ENCODE measurements at regions not wholly inside any gene's neighbourhood (a gene's known extent, or its start where the extent isn't known, plus 50 kb on each side); places are given as distances from the start of the nearest gene placed in this dataset.

GRCh38 chr1:232153652-232154051, 476.3 kb downstream of the SIPA1L2 start:
- no peaks in the 10 kb centered on the region for H3K4me1 ChIP-seq (ENCODE audit: control insufficient read depth, low read length)
- H4K20me1 ChIP-seq (ENCODE audit: control insufficient read depth, insufficient read depth, low read depth, low read length) = no peaks in the 10 kb centered on the region
- no peak for TF ChIP-seq CTCF (IDR thresholded peaks at IDR 0.05; ENCODE audit: low read depth, low read length, poor library complexity, severe bottlenecking)
- no peak for TF ChIP-seq EZH2phosphoT487 (IDR thresholded peaks at IDR 0.05; ENCODE audit: borderline replicate concordance, low read length)
- no peak overlapping the region for H3K27ac ChIP-seq (ENCODE audit: low read depth, low read length)
- no peak overlapping the region for H3K4me2 ChIP-seq (ENCODE audit: low read length)
- no peaks in the 10 kb centered on the region for H3K9me2 ChIP-seq (replicated peaks; ENCODE audit: control insufficient read depth, low read length)
- no peaks in the 10 kb centered on the region for H3K79me2 ChIP-seq (ENCODE audit: control insufficient read depth, low read length)
- no peaks in the 10 kb centered on the region for H3F3A ChIP-seq (ENCODE audit: control insufficient read depth, insufficient read depth)
- no peaks in the 10 kb centered on the region for H3K27me3 ChIP-seq (ENCODE audit: control insufficient read depth, low read length)
- H3K36me3 ChIP-seq (ENCODE audit: control insufficient read depth, low read length) = no peaks in the 10 kb centered on the region
- no peaks in the 10 kb centered on the region for H3K9me3 ChIP-seq (ENCODE audit: control insufficient read depth, insufficient read depth, low read length)
- no peak overlapping the region for H3K4me3 ChIP-seq (ENCODE audit: low read length)

DNA sequence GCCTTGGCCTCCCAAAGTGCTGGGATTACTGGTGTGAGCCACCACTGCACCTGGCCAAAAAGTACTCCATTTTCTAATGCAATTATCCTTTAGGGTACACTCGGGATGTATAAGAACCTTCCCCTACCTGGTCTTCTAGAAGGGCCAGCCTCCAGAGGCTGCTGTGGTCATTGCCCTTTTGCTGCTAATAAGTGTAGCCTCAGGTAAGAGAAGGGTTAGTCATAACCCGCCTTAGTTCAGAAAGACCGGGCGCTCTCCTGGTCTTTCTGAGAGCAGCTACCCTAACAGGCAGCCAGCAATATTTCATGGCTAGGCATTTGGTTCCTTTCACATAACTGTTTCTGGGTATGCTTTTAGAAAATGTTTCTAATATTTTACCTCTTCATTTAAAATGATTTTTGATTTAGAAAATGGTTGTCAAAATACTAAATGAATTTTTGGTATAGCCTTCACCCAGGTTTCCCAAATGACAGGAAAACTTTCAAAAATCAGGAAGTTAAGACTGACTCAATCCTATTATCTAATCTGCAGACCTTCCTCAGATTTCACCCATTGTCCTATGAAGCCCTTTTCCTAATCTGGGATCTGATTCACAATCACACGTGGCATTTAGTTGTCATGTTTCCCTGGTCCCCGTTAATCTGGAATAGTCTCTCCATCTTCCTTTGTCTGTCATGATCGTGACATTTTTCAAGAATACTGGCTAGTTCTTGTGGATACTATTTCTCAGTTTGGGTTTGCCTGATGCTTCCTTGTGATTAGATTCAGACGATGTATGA, 479.0 kb downstream of the SIPA1L2 start:
- H3F3A ChIP-seq (ENCODE audit: control insufficient read depth, insufficient read depth) = no peaks in the 10 kb centered on the region
- no peaks in the 10 kb centered on the region for H3K36me3 ChIP-seq (ENCODE audit: control insufficient read depth, low read length)
- no peaks in the 10 kb centered on the region for H3K79me2 ChIP-seq (ENCODE audit: control insufficient read depth, low read length)
- no peaks in the 10 kb centered on the region for H3K9me3 ChIP-seq (ENCODE audit: control insufficient read depth, insufficient read depth, low read length)
- no peak for TF ChIP-seq EZH2phosphoT487 (IDR thresholded peaks at IDR 0.05; ENCODE audit: borderline replicate concordance, low read length)
- TF ChIP-seq CTCF (IDR thresholded peaks at IDR 0.05; ENCODE audit: low read depth, low read length, poor library complexity, severe bottlenecking) = no peak
- H3K27me3 ChIP-seq (ENCODE audit: control insufficient read depth, low read length) = no peaks in the 10 kb centered on the region
- H3K4me1 ChIP-seq (ENCODE audit: control insufficient read depth, low read length) = no peaks in the 10 kb centered on the region
- H3K27ac ChIP-seq (ENCODE audit: low read depth, low read length) = no peak overlapping the region
- H4K20me1 ChIP-seq (ENCODE audit: control insufficient read depth, insufficient read depth, low read depth, low read length) = no peaks in the 10 kb centered on the region
- no peak overlapping the region for H3K4me3 ChIP-seq (ENCODE audit: low read length)
- H3K4me2 ChIP-seq (ENCODE audit: low read length) = no peak overlapping the region
- H3K9me2 ChIP-seq (replicated peaks; ENCODE audit: control insufficient read depth, low read length) = no peaks in the 10 kb centered on the region

- Histone ChIP-seq H3K36me3 (ENCODE audit: control insufficient read depth, low read length) (no peaks in the 10 kb centered on the region), H3F3A (ENCODE audit: control insufficient read depth, insufficient read depth) (no peaks in the 10 kb centered on the region), H3K9me2 (replicated peaks; ENCODE audit: control insufficient read depth, low read length) (no peaks in the 10 kb centered on the region), H3K79me2 (ENCODE audit: control insufficient read depth, low read length) (no peaks in the 10 kb centered on the region), H3K4me1 (ENCODE audit: control insufficient read depth, low read length) (no peaks in the 10 kb centered on the region), H3K4me2 (ENCODE audit: low read length) (no peak overlapping the region), H3K9me3 (ENCODE audit: control insufficient read depth, insufficient read depth, low read length) (no peaks in the 10 kb centered on the region), H3K27ac (ENCODE audit: low read depth, low read length) (no peak overlapping the region), H3K4me3 (ENCODE audit: low read length) (no peak overlapping the region), H3K27me3 (ENCODE audit: control insufficient read depth, low read length) (no peaks in the 10 kb centered on the region), H4K20me1 (ENCODE audit: control insufficient read depth, insufficient read depth, low read depth, low read length) (no peaks in the 10 kb centered on the region)
- TF ChIP-seq EZH2phosphoT487 (IDR thresholded peaks at IDR 0.05; ENCODE audit: borderline replicate concordance, low read length) = no peak
- no peak for TF ChIP-seq CTCF (IDR thresholded peaks at IDR 0.05; ENCODE audit: low read depth, low read length, poor library complexity, severe bottlenecking)
Measured at GRCh38 chr1:232149287-232150201, 480.4 kb downstream of the SIPA1L2 start.

Data from DOHH2 (cell line).